Ishikawa (cell line): ENCODE measurements at regions not wholly inside any gene's neighbourhood (a gene's known extent, or its start where the extent isn't known, plus 50 kb on each side); places are given as distances from the start of the nearest gene placed in this dataset.

Experiments used
- FOXM1 ChIP-seq: IDR thresholded peaks from 2 replicates; pipeline ENCODE4 v1.6.1; 2012; ENCODE audit warnings: low read depth, borderline replicate concordance
- TAF1 ChIP-seq: IDR thresholded peaks from 2 replicates; pipeline ENCODE4 v1.6.1; 2012; ENCODE audit warnings: low read depth, mild to moderate bottlenecking

DNA sequence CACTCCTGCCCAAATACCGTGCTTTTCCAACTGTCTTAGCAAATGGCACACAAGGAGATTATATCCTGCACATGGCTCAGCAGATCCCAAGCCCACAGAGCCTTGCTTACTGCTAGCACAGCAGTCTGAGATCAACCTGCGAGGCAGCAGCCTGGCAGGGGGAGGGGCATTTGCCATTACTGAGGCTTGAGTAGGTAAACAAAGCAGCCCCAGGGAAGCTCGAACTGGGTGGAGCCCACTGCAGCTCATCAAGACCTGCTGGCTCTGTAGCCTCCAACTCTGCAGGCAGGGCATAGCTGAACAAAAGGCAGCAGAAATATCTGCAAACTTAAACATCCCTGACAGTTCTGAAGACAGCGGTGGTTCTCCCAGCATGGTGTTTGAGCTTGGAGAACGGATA lies 70.1 kb upstream of the PTBP2 start:
- TF ChIP-seq TAF1, result no peak
- no peak for TF ChIP-seq FOXM1
